ENCODE measurements at regions not wholly inside any gene's neighbourhood (a gene's known extent, or its start where the extent isn't known, plus 50 kb on each side); places are given as distances from the start of the nearest gene placed in this dataset.

DNA sequence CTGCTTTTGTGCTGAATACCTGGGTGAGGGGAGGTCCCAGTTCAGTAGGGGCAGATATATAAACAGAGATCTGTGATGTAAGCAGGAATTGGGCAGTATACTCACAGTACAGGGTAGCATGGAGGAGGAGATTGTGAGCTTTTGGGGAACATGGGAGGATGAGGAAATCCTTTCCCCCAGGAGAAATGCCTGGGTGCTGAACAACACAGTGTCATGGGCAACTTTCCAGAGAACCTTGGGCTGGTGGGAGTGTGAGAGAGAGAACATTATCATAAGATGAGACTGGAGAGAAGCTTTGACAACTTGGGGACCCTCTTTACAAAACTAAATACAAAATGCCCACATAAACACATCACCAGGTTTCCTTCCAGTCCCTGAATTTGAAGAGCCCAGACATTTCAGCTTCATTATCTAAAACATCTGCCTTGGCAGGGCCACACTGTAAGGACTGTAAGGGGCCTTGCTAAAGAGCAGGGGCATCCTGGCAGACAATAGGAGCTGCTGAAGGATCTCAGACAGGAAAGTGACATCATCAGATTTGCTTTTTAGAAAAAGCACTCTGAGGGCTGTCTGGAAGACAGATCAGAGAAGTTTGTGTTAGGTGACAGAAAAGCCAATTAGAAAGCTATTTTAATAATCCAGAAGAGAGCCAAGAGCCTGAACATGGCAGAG, 105.1 kb upstream of the FOXN2 start:
- ChIA-PET RAD21 (ENCODE audit: low non-redundant PET in 1 of 2, low total read pairs in 2 of 2, uncharacterized antibody in 2 of 2, unreplicated experiment in 2 of 2) (no interaction called here), CTCF (no interaction called here), POLR2A (no interaction called here)
- H3K4me3 ChIP-seq (replicated peaks in 1 of 2; ENCODE audit: low read depth in 1 of 2, low read length in 2 of 2): no peak overlapping the region
- H3K9me2 ChIP-seq (ENCODE audit: insufficient read depth): no peaks in the 10 kb centered on the region
- no peaks in the 10 kb centered on the region for H3K36me3 ChIP-seq (ENCODE audit: control insufficient read depth in 1 of 2, insufficient read depth in 2 of 2, low read length in 2 of 2)
- DNase-seq (ENCODE audit: low read depth, low spot score) (no peak), ATAC-seq (no peak)
- H2AFZ ChIP-seq (ENCODE audit: low read depth, low read length, poor library complexity, severe bottlenecking): no peak overlapping the region
- H3K4me2 ChIP-seq (ENCODE audit: low read length): no peak overlapping the region
- H3K27ac ChIP-seq (ENCODE audit: low read depth, low read length): no peak overlapping the region
- no peaks in the 10 kb centered on the region for H3K9me3 ChIP-seq (ENCODE audit: control insufficient read depth in 1 of 2, insufficient read depth in 1 of 2, low read depth in 1 of 2, low read length in 2 of 2)
- no peaks in the 10 kb centered on the region for H3K4me1 ChIP-seq (ENCODE audit: control insufficient read depth in 1 of 2, insufficient read depth in 2 of 2, low read length in 2 of 2)
- no peak for TF ChIP-seq SRF (IDR thresholded peaks at IDR 0.05; ENCODE audit: low read depth)
- TF ChIP-seq EGR1 (IDR thresholded peaks at IDR 0.05; ENCODE audit: low read depth): no peak
- TF ChIP-seq, protein P1, sequence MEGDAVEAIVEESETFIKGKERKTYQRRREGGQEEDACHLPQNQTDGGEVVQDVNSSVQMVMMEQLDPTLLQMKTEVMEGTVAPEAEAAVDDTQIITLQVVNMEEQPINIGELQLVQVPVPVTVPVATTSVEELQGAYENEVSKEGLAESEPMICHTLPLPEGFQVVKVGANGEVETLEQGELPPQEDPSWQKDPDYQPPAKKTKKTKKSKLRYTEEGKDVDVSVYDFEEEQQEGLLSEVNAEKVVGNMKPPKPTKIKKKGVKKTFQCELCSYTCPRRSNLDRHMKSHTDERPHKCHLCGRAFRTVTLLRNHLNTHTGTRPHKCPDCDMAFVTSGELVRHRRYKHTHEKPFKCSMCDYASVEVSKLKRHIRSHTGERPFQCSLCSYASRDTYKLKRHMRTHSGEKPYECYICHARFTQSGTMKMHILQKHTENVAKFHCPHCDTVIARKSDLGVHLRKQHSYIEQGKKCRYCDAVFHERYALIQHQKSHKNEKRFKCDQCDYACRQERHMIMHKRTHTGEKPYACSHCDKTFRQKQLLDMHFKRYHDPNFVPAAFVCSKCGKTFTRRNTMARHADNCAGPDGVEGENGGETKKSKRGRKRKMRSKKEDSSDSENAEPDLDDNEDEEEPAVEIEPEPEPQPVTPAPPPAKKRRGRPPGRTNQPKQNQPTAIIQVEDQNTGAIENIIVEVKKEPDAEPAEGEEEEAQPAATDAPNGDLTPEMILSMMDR (IDR thresholded peaks at IDR 0.05 in 2 of 3, conservative IDR thresholded peaks at IDR 0.05 in 1 of 3; ENCODE audit: borderline replicate concordance in 1 of 3, insufficient read depth in 1 of 3, low read depth in 2 of 3, low read length in 2 of 3): no peak
- TF ChIP-seq, protein P2, sequence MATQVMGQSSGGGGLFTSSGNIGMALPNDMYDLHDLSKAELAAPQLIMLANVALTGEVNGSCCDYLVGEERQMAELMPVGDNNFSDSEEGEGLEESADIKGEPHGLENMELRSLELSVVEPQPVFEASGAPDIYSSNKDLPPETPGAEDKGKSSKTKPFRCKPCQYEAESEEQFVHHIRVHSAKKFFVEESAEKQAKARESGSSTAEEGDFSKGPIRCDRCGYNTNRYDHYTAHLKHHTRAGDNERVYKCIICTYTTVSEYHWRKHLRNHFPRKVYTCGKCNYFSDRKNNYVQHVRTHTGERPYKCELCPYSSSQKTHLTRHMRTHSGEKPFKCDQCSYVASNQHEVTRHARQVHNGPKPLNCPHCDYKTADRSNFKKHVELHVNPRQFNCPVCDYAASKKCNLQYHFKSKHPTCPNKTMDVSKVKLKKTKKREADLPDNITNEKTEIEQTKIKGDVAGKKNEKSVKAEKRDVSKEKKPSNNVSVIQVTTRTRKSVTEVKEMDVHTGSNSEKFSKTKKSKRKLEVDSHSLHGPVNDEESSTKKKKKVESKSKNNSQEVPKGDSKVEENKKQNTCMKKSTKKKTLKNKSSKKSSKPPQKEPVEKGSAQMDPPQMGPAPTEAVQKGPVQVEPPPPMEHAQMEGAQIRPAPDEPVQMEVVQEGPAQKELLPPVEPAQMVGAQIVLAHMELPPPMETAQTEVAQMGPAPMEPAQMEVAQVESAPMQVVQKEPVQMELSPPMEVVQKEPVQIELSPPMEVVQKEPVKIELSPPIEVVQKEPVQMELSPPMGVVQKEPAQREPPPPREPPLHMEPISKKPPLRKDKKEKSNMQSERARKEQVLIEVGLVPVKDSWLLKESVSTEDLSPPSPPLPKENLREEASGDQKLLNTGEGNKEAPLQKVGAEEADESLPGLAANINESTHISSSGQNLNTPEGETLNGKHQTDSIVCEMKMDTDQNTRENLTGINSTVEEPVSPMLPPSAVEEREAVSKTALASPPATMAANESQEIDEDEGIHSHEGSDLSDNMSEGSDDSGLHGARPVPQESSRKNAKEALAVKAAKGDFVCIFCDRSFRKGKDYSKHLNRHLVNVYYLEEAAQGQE (IDR thresholded peaks at IDR 0.05; ENCODE audit: low read depth): no peak
- TF ChIP-seq TCF7L2 (IDR thresholded peaks at IDR 0.05; ENCODE audit: borderline replicate concordance, extremely low read depth, insufficient read depth, insufficient read length): no peak
- no peak for TF ChIP-seq YY1 (IDR thresholded peaks at IDR 0.05; ENCODE audit: extremely low read depth, insufficient replicate concordance, low read depth, low read length)
- TF ChIP-seq SIN3A (IDR thresholded peaks at IDR 0.05; ENCODE audit: low read depth): no peak
- no peak for TF ChIP-seq FOSL1 (IDR thresholded peaks at IDR 0.05; ENCODE audit: low read depth)
- no peak for TF ChIP-seq RAD21 (IDR thresholded peaks at IDR 0.05; ENCODE audit: low read depth)
- no peak for TF ChIP-seq ZFX (IDR thresholded peaks at IDR 0.05)
- no peak for TF ChIP-seq EZH2phosphoT487 (IDR thresholded peaks at IDR 0.05; ENCODE audit: borderline replicate concordance)
- TF ChIP-seq POLR2A (IDR thresholded peaks at IDR 0.05; ENCODE audit: borderline replicate concordance, extremely low read depth, insufficient read depth, insufficient read length): no peak
- no peaks in the 10 kb centered on the region for H3K27me3 ChIP-seq (ENCODE audit: insufficient read depth, low read length)
- H3K79me2 ChIP-seq (ENCODE audit: insufficient read depth, low read length): no peaks in the 10 kb centered on the region
- intact Hi-C loops (cut with micrococcal nuclease): no loop called here
- no peak overlapping the region for H3K9ac ChIP-seq (ENCODE audit: low read length)
- BruUV-seq (replicated peaks): no TSS peak
- H4K20me1 ChIP-seq (ENCODE audit: insufficient read depth): no peaks in the 10 kb centered on the region
